CD8-positive, alpha-beta memory T cell (primary cell): ENCODE measurements at regions not wholly inside any gene's neighbourhood (a gene's known extent, or its start where the extent isn't known, plus 50 kb on each side); places are given as distances from the start of the nearest gene placed in this dataset.

Experiments
- CTCF ChIA-PET: fragments of 350-600 bp; sonication (Branson Sonifier 250); formaldehyde crosslinking; loops from one replicate; lab custom pipeline; 2021; ENCODE audit warnings: antibody characterized with exemption; lab: Charles Lee
- POLR2A ChIA-PET: fragments of 350-600 bp; sonication (Branson Sonifier 250); formaldehyde crosslinking; loops from one replicate; lab custom pipeline; 2021; ENCODE audit warnings: antibody characterized with exemption; lab: Charles Lee
- DNase-seq, 5 donors: peaks; one replicate each; pipeline versions ENCODE4 v3.0.0 to v3.0.0-alpha.2; 2020 to 2022; ENCODE audit warnings: mixed read lengths in 1 of 5
- H3K27ac ChIP-seq: one replicate; pipeline ENCODE4 v1.7.0; 2013; ENCODE audit warnings: low read depth, mild to moderate bottlenecking, low read length, moderate library complexity
- H3K27me3 ChIP-seq: 2 replicates; pipeline ENCODE4 v1.7.0; 2013; ENCODE audit warnings: low read length, mild to moderate bottlenecking; ENCODE audit not compliant: insufficient read depth, poor library complexity, severe bottlenecking
- H3K36me3 ChIP-seq: 2 replicates; pipeline ENCODE4 v1.7.0; 2013; ENCODE audit warnings: mild to moderate bottlenecking, low read length, moderate library complexity; ENCODE audit not compliant: insufficient read depth
- H3K4me1 ChIP-seq: 2 replicates; pipeline ENCODE4 v1.7.0; 2013; ENCODE audit warnings: mild to moderate bottlenecking, low read length, moderate library complexity; ENCODE audit not compliant: insufficient read depth
- H3K4me3 ChIP-seq: 2 replicates; pipeline ENCODE4 v1.7.0; 2013; ENCODE audit warnings: mild to moderate bottlenecking, low read length
- H3K9me3 ChIP-seq: 2 replicates; pipeline ENCODE4 v1.7.0; 2013; ENCODE audit warnings: mild to moderate bottlenecking, low read length
- H3K27ac Mint-ChIP-seq, 8 donors: one replicate each; pipeline ENCODE4 v1.8.0; 2020 to 2021; ENCODE audit warnings: mixed read lengths in 8 of 8, mild to moderate bottlenecking in 6 of 8, inconsistent platforms in 3 of 8, moderate library complexity in 3 of 8
- H3K27me3 Mint-ChIP-seq, 2 donors: one replicate each; pipeline ENCODE4 v1.8.0; 2020 to 2021; ENCODE audit warnings: mixed read lengths in 2 of 2, mild to moderate bottlenecking in 1 of 2, moderate library complexity in 1 of 2
- H3K36me3 Mint-ChIP-seq, 3 donors: one replicate each; pipeline ENCODE4 v1.8.0; 2020 to 2021; ENCODE audit warnings: mixed read lengths in 3 of 3, inconsistent platforms in 1 of 3, mild to moderate bottlenecking in 1 of 3
- H3K4me1 Mint-ChIP-seq, 3 donors: one replicate each; pipeline ENCODE4 v1.8.0; 2020 to 2021; ENCODE audit warnings: mixed read lengths in 3 of 3, inconsistent platforms in 1 of 3, mild to moderate bottlenecking in 1 of 3
- H3K4me3 Mint-ChIP-seq, 7 donors: one replicate each; pipeline ENCODE4 v1.8.0; 2020 to 2021; ENCODE audit warnings: mixed read lengths in 7 of 7, mild to moderate bottlenecking in 6 of 7, moderate library complexity in 4 of 7, inconsistent platforms in 2 of 7
- H3K9me3 Mint-ChIP-seq, 5 donors: one replicate each; pipeline ENCODE4 v1.8.0; 2020 to 2022; ENCODE audit warnings: mixed read lengths in 5 of 5, mild to moderate bottlenecking in 3 of 5, moderate library complexity in 2 of 5, inconsistent platforms in 1 of 5

DNA sequence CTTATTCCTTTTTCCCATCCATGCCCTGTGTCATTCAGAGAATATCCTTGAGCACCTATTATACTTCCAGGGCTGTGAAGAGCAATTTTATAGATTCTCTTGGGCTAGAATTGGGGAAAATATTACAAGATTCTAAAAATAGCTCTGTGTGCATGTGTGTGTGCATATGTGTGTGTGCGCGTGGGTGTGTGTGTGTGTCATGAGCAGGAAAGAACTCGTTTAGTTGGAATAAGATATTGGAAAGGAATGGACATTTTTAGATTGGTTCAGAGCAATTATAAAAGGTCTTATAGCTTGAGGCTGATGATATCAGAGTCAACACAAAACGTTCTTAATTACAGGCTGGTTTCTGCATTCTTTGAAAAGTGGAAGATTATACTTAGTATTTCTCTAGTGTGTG is 212.1 kb upstream of the COPS8 start:
- H3K36me3 ChIP-seq, result no peaks in the 10 kb centered on the region
- no peak for DNase-seq
- H3K27ac ChIP-seq, result no peak overlapping the region
- no peaks in the 10 kb centered on the region for H3K27me3 ChIP-seq
- Mint-ChIP-seq H3K9me3 (no peaks in the 10 kb centered on the region), H3K36me3 (no peaks in the 10 kb centered on the region), H3K27me3 (peaks cover 5% of the 10 kb centered on the region in 2 donors), H3K27ac (no peak overlapping the region), H3K4me3 (no peak overlapping the region), H3K4me1 (peaks cover 0 to 10% (median 6%) of the 10 kb centered on the region in 3 donors)
- POLR2A ChIA-PET, result no interaction called here
- CTCF ChIA-PET, result no interaction called here
- H3K4me1 ChIP-seq, result no peaks in the 10 kb centered on the region
- H3K4me3 ChIP-seq, result no peak overlapping the region
- H3K9me3 ChIP-seq, result no peaks in the 10 kb centered on the region

DNA sequence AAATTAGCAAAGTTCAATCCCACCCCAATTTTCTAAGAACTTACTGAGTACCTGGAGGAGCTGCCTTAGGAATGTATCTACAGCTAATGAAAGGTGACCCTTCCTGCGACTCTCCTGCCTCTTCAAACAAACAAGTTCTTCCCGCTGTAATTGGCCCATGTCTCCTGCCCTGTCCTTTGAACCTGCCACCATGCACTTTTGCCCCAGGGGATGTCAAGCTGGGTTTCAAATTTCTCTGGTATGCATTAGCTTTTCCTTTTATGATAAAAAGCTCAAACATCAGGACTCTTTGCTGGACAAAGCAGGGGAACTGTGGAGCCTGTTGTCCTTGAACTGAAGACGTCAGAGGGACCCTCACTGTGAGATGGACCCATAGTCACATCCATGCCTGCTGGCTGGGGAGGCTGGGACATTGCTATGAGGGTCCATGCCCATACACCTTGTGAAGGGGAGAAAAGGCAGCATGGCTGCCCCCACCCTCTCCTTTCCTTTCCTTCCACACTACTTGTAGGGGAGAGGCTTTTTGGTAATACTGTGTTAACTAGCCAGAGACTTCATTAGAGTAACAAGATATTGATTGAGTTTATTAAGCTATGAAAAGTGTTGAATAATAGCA is 210.7 kb upstream of the COPS8 start:
- no peaks in the 10 kb centered on the region for H3K27me3 ChIP-seq
- H3K4me3 Mint-ChIP-seq, result no peak overlapping the region
- no peaks in the 10 kb centered on the region for H3K36me3 Mint-ChIP-seq
- no peaks in the 10 kb centered on the region for H3K4me1 ChIP-seq
- no peak overlapping the region for H3K27ac Mint-ChIP-seq
- H3K9me3 Mint-ChIP-seq, result no peaks in the 10 kb centered on the region
- ChIA-PET CTCF (no interaction called here), POLR2A (no interaction called here)
- H3K27me3 Mint-ChIP-seq, result peaks cover 3 to 7% of the 10 kb centered on the region in 2 donors
- H3K4me1 Mint-ChIP-seq, result peaks cover 0 to 10% (median 6%) of the 10 kb centered on the region in 3 donors
- DNase-seq, result no peak
- H3K36me3 ChIP-seq, result no peaks in the 10 kb centered on the region
- H3K4me3 ChIP-seq, result no peak overlapping the region
- no peaks in the 10 kb centered on the region for H3K9me3 ChIP-seq
- H3K27ac ChIP-seq, result no peak overlapping the region

- H3K36me3 Mint-ChIP-seq, result no peaks in the 10 kb centered on the region
- DNase-seq, result no peak
- H3K27ac Mint-ChIP-seq, result no peak overlapping the region
- Histone ChIP-seq H3K4me1 (no peaks in the 10 kb centered on the region), H3K27me3 (no peaks in the 10 kb centered on the region), H3K27ac (no peak overlapping the region), H3K4me3 (no peak overlapping the region), H3K9me3 (no peaks in the 10 kb centered on the region), H3K36me3 (no peaks in the 10 kb centered on the region)
- H3K9me3 Mint-ChIP-seq, result no peaks in the 10 kb centered on the region
- peaks cover 0 to 10% (median 6%) of the 10 kb centered on the region in 3 donors for H3K4me1 Mint-ChIP-seq
- H3K27me3 Mint-ChIP-seq, result peaks cover 5 to 7% of the 10 kb centered on the region in 2 donors
- ChIA-PET CTCF (no interaction called here), POLR2A (no interaction called here)
- H3K4me3 Mint-ChIP-seq, result no peak overlapping the region
Observed at GRCh38 chr2:236875906-236876505, 209.7 kb upstream of the COPS8 start.

- Mint-ChIP-seq H3K36me3 (no peaks in the 10 kb centered on the region), H3K4me1 (peaks cover 0 to 3% (median 2%) of the 10 kb centered on the region in 3 donors), H3K4me3 (no peak overlapping the region), H3K27me3 (peaks cover 7% of the 10 kb centered on the region in 2 donors), H3K27ac (no peak overlapping the region), H3K9me3 (no peaks in the 10 kb centered on the region)
- DNase-seq, result no peak
- no peaks in the 10 kb centered on the region for H3K27me3 ChIP-seq
- CTCF ChIA-PET, result no interaction called here
- H3K9me3 ChIP-seq, result no peaks in the 10 kb centered on the region
- no peak overlapping the region for H3K27ac ChIP-seq
- no peaks in the 10 kb centered on the region for H3K4me1 ChIP-seq
- no peak overlapping the region for H3K4me3 ChIP-seq
- H3K36me3 ChIP-seq, result no peaks in the 10 kb centered on the region
- POLR2A ChIA-PET, result no interaction called here
Observed at GRCh38 chr2:236876642-236877041, 209.0 kb upstream of the COPS8 start.

DNA sequence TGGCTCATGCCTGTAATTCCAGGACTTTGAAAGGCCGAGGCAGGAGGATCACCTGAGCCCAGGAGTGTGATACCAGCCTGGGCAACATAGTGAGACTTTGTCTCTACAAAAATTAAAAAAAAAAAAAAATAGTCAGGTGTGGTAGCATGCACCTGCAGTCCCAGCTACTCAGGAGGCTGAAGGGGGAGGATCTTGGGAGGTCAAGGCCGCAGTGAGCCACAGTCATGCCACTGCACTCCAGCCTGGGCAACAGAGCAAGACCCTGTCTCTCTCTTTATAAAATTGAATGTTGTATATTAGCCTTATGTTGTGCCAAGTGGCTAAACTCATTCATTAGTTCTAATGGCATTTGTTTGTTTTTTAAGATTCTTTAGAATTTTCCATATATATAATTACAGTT is 207.7 kb upstream of the COPS8 start:
- Histone ChIP-seq H3K9me3 (no peaks in the 10 kb centered on the region), H3K27me3 (no peaks in the 10 kb centered on the region), H3K27ac (no peak overlapping the region), H3K4me1 (no peaks in the 10 kb centered on the region), H3K4me3 (no peak overlapping the region), H3K36me3 (no peaks in the 10 kb centered on the region)
- POLR2A ChIA-PET, result no interaction called here
- CTCF ChIA-PET, result no interaction called here
- no peaks in the 10 kb centered on the region for H3K36me3 Mint-ChIP-seq
- no peaks in the 10 kb centered on the region for H3K4me1 Mint-ChIP-seq
- H3K9me3 Mint-ChIP-seq, result no peaks in the 10 kb centered on the region
- no peak overlapping the region for H3K4me3 Mint-ChIP-seq
- DNase-seq, result no peak
- H3K27me3 Mint-ChIP-seq, result peaks cover 6 to 7% of the 10 kb centered on the region in 2 donors
- no peak overlapping the region for H3K27ac Mint-ChIP-seq

DNA sequence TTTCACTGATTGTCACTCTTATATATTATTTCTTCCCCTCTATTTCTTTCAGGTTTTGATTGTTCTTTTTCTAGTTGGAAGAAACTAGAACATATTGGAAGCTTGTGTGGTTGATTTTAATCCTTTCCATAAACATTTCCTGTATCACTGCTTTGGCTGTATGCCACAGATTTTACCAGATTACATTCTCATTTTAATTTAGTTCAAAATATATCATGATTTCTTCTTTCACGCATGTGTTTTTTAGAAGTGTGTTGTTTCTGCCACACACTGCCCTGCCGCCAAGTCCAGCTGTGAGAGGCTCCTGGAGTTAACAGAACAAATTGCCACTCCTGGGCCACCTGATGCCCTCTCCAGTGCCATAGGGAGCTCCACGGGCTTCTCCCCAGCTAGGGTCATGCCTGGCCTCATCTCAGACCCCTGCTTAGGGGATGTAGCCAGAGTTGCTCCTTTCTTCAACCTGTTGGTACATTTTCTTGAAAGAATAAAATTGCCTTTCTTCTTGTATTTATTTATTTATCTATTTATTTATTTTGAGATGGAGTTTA is 206.2 kb upstream of the COPS8 start:
- H3K27me3 ChIP-seq, result no peaks in the 10 kb centered on the region
- H3K27ac ChIP-seq, result no peak overlapping the region
- no peaks in the 10 kb centered on the region for H3K4me1 ChIP-seq
- no peak overlapping the region for H3K4me3 Mint-ChIP-seq
- H3K4me1 Mint-ChIP-seq, result no peaks in the 10 kb centered on the region
- no peak for DNase-seq
- ChIA-PET POLR2A (no interaction called here), CTCF (no interaction called here)
- H3K36me3 Mint-ChIP-seq, result no peaks in the 10 kb centered on the region
- no peaks in the 10 kb centered on the region for H3K36me3 ChIP-seq
- no peak overlapping the region for H3K4me3 ChIP-seq
- H3K9me3 Mint-ChIP-seq, result no peaks in the 10 kb centered on the region
- peaks cover 6 to 7% of the 10 kb centered on the region in 2 donors for H3K27me3 Mint-ChIP-seq
- H3K27ac Mint-ChIP-seq, result no peak overlapping the region
- no peaks in the 10 kb centered on the region for H3K9me3 ChIP-seq

GRCh38 chr2:236882074-236882473 is 203.6 kb upstream of the COPS8 start:
- H3K9me3 Mint-ChIP-seq, result no peaks in the 10 kb centered on the region
- H3K4me1 Mint-ChIP-seq, result no peaks in the 10 kb centered on the region
- Histone ChIP-seq H3K4me1 (no peaks in the 10 kb centered on the region), H3K27me3 (peaks cover 3% of the 10 kb centered on the region), H3K36me3 (no peaks in the 10 kb centered on the region), H3K27ac (no peak overlapping the region), H3K9me3 (no peaks in the 10 kb centered on the region), H3K4me3 (no peak overlapping the region)
- H3K27ac Mint-ChIP-seq, result no peak overlapping the region
- peaks cover 7 to 16% of the 10 kb centered on the region in 2 donors for H3K27me3 Mint-ChIP-seq
- no peaks in the 10 kb centered on the region for H3K36me3 Mint-ChIP-seq
- ChIA-PET CTCF (no interaction called here), POLR2A (no interaction called here)
- no peak overlapping the region for H3K4me3 Mint-ChIP-seq
- no peak for DNase-seq

DNA sequence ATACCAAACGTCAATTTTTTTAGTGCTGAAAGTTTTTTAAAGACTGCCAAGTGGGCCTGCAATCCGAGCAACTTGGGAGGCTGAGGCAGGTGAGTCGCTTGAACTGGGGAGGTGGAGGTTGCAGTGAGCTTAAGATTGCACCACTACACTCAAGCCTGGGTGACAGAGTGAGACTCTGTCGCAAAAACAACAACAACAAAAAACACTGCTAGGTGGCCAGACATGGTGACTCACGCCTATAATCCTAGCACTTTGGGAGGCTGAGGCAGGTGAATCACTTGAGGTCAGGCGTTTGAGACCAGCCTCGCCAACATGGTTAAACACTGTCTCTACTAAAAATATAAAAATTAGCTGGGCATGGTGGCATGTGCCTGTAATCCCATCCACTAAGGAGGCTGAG is 202.8 kb upstream of the COPS8 start:
- Mint-ChIP-seq H3K27ac (no peak overlapping the region), H3K36me3 (no peaks in the 10 kb centered on the region), H3K4me1 (no peaks in the 10 kb centered on the region), H3K27me3 (peaks cover 7 to 19% of the 10 kb centered on the region in 2 donors), H3K4me3 (no peak overlapping the region), H3K9me3 (no peaks in the 10 kb centered on the region)
- DNase-seq, result no peak
- H3K9me3 ChIP-seq, result no peaks in the 10 kb centered on the region
- H3K36me3 ChIP-seq, result no peaks in the 10 kb centered on the region
- ChIA-PET POLR2A (no interaction called here), CTCF (no interaction called here)
- no peak overlapping the region for H3K4me3 ChIP-seq
- H3K27me3 ChIP-seq, result peaks cover 3% of the 10 kb centered on the region
- no peak overlapping the region for H3K27ac ChIP-seq
- H3K4me1 ChIP-seq, result no peaks in the 10 kb centered on the region
